Stimulated activated naive CD4-positive, alpha-beta T cell treated with Interleukin-2 at 50 U/mL for 16 hours (primary cell): ENCODE measurements at regions not wholly inside any gene's neighbourhood (a gene's known extent, or its start where the extent isn't known, plus 50 kb on each side); places are given as distances from the start of the nearest gene placed in this dataset.

Experiments
- DNase-seq: peaks from one replicate; lab custom pipeline; 2025; lab: John Stamatoyannopoulos, UW

- no peak for DNase-seq
Observed at GRCh38 chr13:103349211-103349980, 283.2 kb upstream of the SLC10A2 start.

GRCh38 chr13:103335241-103335640 is 269.0 kb upstream of the SLC10A2 start:
- DNase-seq, result no peak

- DNase-seq, result no peak
Observed at GRCh38 chr13:103331924-103332323, 265.7 kb upstream of the SLC10A2 start.

- no peak for DNase-seq
Observed at GRCh38 chr13:103328899-103329298, 262.7 kb upstream of the SLC10A2 start.

GRCh38 chr13:103326326-103326725 is 260.1 kb upstream of the SLC10A2 start:
- DNase-seq, result no peak

- DNase-seq, result no peak
Observed at GRCh38 chr13:103325672-103326071, 259.5 kb upstream of the SLC10A2 start.

GRCh38 chr13:103324641-103325040 is 258.4 kb upstream of the SLC10A2 start:
- no peak for DNase-seq

GRCh38 chr13:103315711-103316110 is 249.5 kb upstream of the SLC10A2 start:
- no peak for DNase-seq

GRCh38 chr13:103312467-103312866 is 246.2 kb upstream of the SLC10A2 start:
- DNase-seq, result no peak

GRCh38 chr13:103308667-103309066 is 242.4 kb upstream of the SLC10A2 start:
- no peak for DNase-seq

GRCh38 chr13:103306163-103306562 is 239.9 kb upstream of the SLC10A2 start:
- DNase-seq, result no peak

- no peak for DNase-seq
Observed at GRCh38 chr13:103303078-103303651, 236.9 kb upstream of the SLC10A2 start.

- DNase-seq, result no peak
Observed at GRCh38 chr13:103302676-103303075, 236.5 kb upstream of the SLC10A2 start.

GRCh38 chr13:103299079-103299478 is 232.9 kb upstream of the SLC10A2 start:
- no peak for DNase-seq

- DNase-seq, result no peak
Observed at GRCh38 chr13:103297083-103297482, 230.9 kb upstream of the SLC10A2 start.

- no peak for DNase-seq
Observed at GRCh38 chr13:103291798-103292572, 225.8 kb upstream of the SLC10A2 start.

GRCh38 chr13:103291226-103291625 is 225.0 kb upstream of the SLC10A2 start:
- DNase-seq, result no peak

- no peak for DNase-seq
Observed at GRCh38 chr13:103289681-103290080, 223.5 kb upstream of the SLC10A2 start.

GRCh38 chr13:103288114-103288513 is 221.9 kb upstream of the SLC10A2 start:
- DNase-seq, result no peak

- no peak for DNase-seq
Observed at GRCh38 chr13:103287659-103288058, 221.4 kb upstream of the SLC10A2 start.

GRCh38 chr13:103284466-103284865 is 218.2 kb upstream of the SLC10A2 start:
- no peak for DNase-seq

- no peak for DNase-seq
Observed at GRCh38 chr13:103283451-103283820, 217.2 kb upstream of the SLC10A2 start.
